Ishikawa (cell line): ENCODE measurements at regions not wholly inside any gene's neighbourhood (a gene's known extent, or its start where the extent isn't known, plus 50 kb on each side); places are given as distances from the start of the nearest gene placed in this dataset.

Experiments
- CEBPB ChIP-seq: IDR thresholded peaks from 2 replicates; pipeline ENCODE4 v1.6.1; 2012
- CREB1 ChIP-seq: IDR thresholded peaks from 2 replicates; pipeline ENCODE4 v1.6.1; 2012; ENCODE audit warnings: low read depth
- EGR1 ChIP-seq: IDR thresholded peaks from 2 replicates; pipeline ENCODE4 v1.6.1; 2012
- EP300 ChIP-seq: IDR thresholded peaks from 2 replicates; pipeline ENCODE4 v1.6.1; 2012; ENCODE audit warnings: borderline replicate concordance
- FOXM1 ChIP-seq: IDR thresholded peaks from 2 replicates; pipeline ENCODE4 v1.6.1; 2012; ENCODE audit warnings: low read depth, borderline replicate concordance
- MAX ChIP-seq: IDR thresholded peaks from 2 replicates; pipeline ENCODE4 v1.6.1; 2012
- NFIC ChIP-seq: IDR thresholded peaks from 2 replicates; pipeline ENCODE4 v1.6.1; 2012
- RAD21 ChIP-seq: IDR thresholded peaks from 2 replicates; pipeline ENCODE4 v1.6.1; 2012; ENCODE audit warnings: low read depth
- REST ChIP-seq: IDR thresholded peaks from 2 replicates; pipeline ENCODE4 v1.6.1; 2012; ENCODE audit warnings: low read depth, mild to moderate bottlenecking
- TAF1 ChIP-seq: IDR thresholded peaks from 2 replicates; pipeline ENCODE4 v1.6.1; 2012; ENCODE audit warnings: low read depth, mild to moderate bottlenecking
- TCF12 ChIP-seq: IDR thresholded peaks from 2 replicates; pipeline ENCODE4 v1.6.1; 2012; ENCODE audit warnings: low read depth
- TEAD4 ChIP-seq: IDR thresholded peaks from 2 replicates; pipeline ENCODE4 v1.6.1; 2012
- USF1 ChIP-seq: IDR thresholded peaks from 2 replicates; pipeline ENCODE4 v1.6.1; 2012
- YY1 ChIP-seq: IDR thresholded peaks from 2 replicates; pipeline ENCODE4 v1.6.1; 2012; ENCODE audit warnings: low read depth
- ZBTB7A ChIP-seq: IDR thresholded peaks from 2 replicates; pipeline ENCODE4 v1.6.1; 2012; ENCODE audit warnings: low read depth

- TF ChIP-seq ZBTB7A (no peak), CEBPB (no peak), RAD21 (no peak), NFIC (no peak), CREB1 (no peak), MAX (no peak)
Observed at GRCh38 chr2:17061028-17061427, 395.4 kb upstream of the CYRIA start.

GRCh38 chr2:17059458-17059857, 393.8 kb upstream of the CYRIA start:
- TF ChIP-seq CREB1 (no peak), REST (no peak), TAF1 (no peak), TCF12 (no peak), FOXM1 (no peak), EGR1 (no peak), EP300 (no peak), MAX (no peak), CEBPB (no peak), YY1 (no peak), NFIC (no peak), TEAD4 (no peak), ZBTB7A (no peak), USF1 (no peak)

GRCh38 chr2:17058772-17059402, 393.3 kb upstream of the CYRIA start:
- TF ChIP-seq RAD21 (no peak), NFIC (no peak), EP300 (no peak), MAX (no peak), TAF1 (no peak), FOXM1 (no peak), ZBTB7A (no peak), YY1 (no peak), CEBPB (no peak), EGR1 (no peak), TEAD4 (no peak), TCF12 (no peak), CREB1 (no peak), USF1 (no peak), REST (no peak)

- TF ChIP-seq EGR1 (no peak), RAD21 (no peak), NFIC (no peak), FOXM1 (no peak), ZBTB7A (no peak), CEBPB (no peak), MAX (no peak), CREB1 (no peak), REST (no peak), USF1 (no peak), TEAD4 (no peak), TAF1 (no peak), EP300 (no peak), TCF12 (no peak), YY1 (no peak)
Observed at GRCh38 chr2:17057109-17058017, 391.7 kb upstream of the CYRIA start.
